ENCODE measurements at regions not wholly inside any gene's neighbourhood (a gene's known extent, or its start where the extent isn't known, plus 50 kb on each side); places are given as distances from the start of the nearest gene placed in this dataset.

DNA sequence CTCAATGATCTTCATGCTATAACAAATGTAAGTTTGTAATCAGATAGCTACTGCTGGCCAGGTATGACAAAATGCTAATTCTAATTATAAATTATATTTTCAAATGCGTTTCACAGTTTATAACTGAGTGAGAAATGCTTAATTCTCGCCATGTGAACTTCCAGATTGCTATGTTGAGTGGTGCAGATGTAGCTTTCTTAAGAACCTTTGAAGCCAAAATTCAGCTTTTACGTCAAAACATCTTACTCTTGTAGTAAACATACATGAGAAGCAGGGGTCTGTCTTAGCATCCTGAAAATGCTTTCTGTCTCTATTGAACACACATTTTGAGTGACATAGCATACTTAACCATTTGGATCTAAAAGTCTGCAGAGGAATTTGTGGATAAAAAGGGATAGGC lies 176.5 kb upstream of the PRICKLE1 start:
- Mint-ChIP-seq H3K4me3 (no peak overlapping the region), H3K36me3 (ENCODE audit: low read depth) (no peaks in the 10 kb centered on the region), H3K27me3 (ENCODE audit: insufficient read depth) (no peaks in the 10 kb centered on the region), H3K27ac (no peak overlapping the region), H3K9me3 (no peaks in the 10 kb centered on the region; the same call in 1 of the 2 replicates), H3K4me1 (ENCODE audit: low read depth) (peaks cover 15% of the 10 kb centered on the region)
- DNase-seq = no peak
- TF ChIP-seq, protein P1, sequence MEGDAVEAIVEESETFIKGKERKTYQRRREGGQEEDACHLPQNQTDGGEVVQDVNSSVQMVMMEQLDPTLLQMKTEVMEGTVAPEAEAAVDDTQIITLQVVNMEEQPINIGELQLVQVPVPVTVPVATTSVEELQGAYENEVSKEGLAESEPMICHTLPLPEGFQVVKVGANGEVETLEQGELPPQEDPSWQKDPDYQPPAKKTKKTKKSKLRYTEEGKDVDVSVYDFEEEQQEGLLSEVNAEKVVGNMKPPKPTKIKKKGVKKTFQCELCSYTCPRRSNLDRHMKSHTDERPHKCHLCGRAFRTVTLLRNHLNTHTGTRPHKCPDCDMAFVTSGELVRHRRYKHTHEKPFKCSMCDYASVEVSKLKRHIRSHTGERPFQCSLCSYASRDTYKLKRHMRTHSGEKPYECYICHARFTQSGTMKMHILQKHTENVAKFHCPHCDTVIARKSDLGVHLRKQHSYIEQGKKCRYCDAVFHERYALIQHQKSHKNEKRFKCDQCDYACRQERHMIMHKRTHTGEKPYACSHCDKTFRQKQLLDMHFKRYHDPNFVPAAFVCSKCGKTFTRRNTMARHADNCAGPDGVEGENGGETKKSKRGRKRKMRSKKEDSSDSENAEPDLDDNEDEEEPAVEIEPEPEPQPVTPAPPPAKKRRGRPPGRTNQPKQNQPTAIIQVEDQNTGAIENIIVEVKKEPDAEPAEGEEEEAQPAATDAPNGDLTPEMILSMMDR (IDR thresholded peaks at IDR 0.05) = no peak

DNA sequence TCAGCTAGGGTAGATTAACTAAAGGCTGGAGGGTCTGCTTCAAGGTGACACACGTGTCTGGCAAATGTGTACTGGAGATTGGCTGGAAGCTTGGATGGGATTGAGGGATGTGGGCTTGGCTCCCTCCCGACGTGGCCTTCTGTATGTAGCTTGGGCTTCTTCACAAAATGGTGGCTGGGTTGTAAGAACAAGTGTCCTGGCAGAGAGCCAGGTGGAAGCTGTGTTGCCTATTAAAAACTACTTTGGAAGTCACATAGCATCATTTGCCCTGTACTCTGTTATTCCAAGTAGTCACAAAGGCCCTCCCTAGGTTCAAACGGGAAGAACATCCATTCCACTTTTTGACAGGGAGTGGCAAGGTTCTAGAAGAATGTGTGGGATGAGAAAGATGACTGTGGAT lies 174.1 kb upstream of the PRICKLE1 start:
- Mint-ChIP-seq H3K27me3 (ENCODE audit: insufficient read depth) (no peaks in the 10 kb centered on the region), H3K4me1 (ENCODE audit: low read depth) (peaks cover 30% of the 10 kb centered on the region), H3K36me3 (ENCODE audit: low read depth) (no peaks in the 10 kb centered on the region), H3K4me3 (no peak overlapping the region), H3K9me3 (no peaks in the 10 kb centered on the region; the same call in 1 of the 2 replicates), H3K27ac (no peak overlapping the region)
- TF ChIP-seq, protein P1 (IDR thresholded peaks at IDR 0.05) = no peak
- DNase-seq = no peak

DNA sequence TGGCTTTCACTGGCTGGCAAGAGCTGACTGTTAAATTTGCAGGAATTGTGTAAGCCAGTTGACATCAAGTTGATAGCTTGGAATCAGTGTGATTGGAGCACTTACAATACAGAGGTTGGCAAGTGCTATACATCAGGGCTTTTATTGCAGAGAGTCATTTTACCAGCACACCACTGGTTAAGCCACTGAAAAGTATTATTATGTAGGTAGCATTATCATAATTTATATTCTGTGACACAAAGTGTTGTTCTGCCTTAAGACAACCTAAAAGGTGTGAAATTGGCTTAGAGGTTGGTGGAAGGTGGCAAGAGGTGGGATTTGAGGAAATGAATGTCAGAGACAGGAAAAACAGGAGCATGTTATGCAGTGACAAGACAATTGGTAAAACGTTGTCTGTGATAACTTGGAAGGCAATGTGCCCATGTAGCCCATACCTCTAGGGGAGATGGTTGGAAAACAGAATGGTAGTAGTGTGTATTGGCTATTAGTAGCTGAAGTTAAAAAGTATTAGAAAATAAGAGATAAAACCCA lies 172.9 kb upstream of the PRICKLE1 start:
- TF ChIP-seq, protein P1 (IDR thresholded peaks at IDR 0.05) = no peak
- no peaks in the 10 kb centered on the region for H3K27me3 Mint-ChIP-seq (ENCODE audit: insufficient read depth)
- H3K4me3 Mint-ChIP-seq = no peak overlapping the region
- H3K4me1 Mint-ChIP-seq (ENCODE audit: low read depth) = peaks cover 38% of the 10 kb centered on the region
- no peaks in the 10 kb centered on the region for H3K36me3 Mint-ChIP-seq (ENCODE audit: low read depth)
- no peak overlapping the region for H3K27ac Mint-ChIP-seq
- no peak for DNase-seq
- H3K9me3 Mint-ChIP-seq = no peaks in the 10 kb centered on the region; the same call in 1 of the 2 replicates

DNA sequence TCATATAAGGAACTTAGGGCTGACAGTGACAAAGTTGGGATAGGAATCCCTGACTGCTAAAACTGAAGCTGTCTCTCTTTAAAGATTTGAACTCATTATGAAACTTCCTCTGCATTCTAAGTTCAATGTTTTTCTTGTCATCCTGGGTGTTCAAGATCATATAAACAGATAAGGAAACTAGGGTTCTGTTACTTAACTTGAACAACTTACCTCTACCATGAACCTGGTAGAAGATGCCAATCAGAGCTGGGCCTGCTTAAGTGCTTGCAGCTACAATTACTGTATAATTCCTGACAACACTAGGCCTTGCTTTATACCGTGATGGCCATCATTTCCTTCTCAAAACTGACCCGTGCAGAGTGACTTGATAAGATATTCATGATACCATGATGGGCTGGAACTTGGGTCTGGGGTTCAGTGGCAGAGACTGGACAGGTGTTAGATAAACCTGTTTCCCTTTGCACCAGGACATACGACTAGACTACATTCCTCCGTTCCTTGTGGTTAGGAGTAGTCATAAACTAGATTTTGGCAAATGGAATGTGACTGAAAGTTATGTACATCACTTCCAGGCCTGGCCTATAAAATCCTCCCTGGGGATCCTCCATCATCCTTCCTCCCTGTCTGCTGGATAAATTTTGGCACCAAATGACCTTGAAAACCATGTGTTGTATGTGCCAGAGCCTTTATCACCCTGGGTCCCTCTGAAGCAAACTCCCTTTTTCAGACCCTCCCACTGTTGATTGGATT lies 172.2 kb upstream of the PRICKLE1 start:
- Mint-ChIP-seq H3K27me3 (ENCODE audit: insufficient read depth) (no peaks in the 10 kb centered on the region), H3K9me3 (no peaks in the 10 kb centered on the region; the same call in 1 of the 2 replicates), H3K36me3 (ENCODE audit: low read depth) (no peaks in the 10 kb centered on the region), H3K27ac (no peak overlapping the region), H3K4me1 (ENCODE audit: low read depth) (peaks cover 44% of the 10 kb centered on the region), H3K4me3 (no peak overlapping the region)
- DNase-seq = peak; percentile 4
- TF ChIP-seq, protein P1 (IDR thresholded peaks at IDR 0.05) = no peak

DNA sequence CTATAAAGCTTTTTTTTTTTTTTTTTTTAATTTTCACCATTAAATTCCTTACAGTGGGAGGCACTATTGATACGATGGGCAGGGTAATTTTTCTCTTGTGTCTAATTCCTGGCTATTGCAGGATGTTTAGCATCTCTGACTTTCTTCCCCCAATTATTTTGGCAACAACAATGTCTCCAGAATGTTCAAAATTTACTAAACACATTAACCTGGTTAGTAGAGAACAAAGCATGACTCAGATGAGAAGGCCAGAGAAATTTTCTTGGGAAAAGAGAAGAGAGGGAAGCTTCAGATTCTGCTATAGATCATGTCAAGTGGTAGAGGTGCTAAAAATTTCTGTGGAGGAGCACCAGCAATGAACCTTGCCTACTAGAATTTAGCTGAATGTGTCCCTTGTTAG lies 171.5 kb upstream of the PRICKLE1 start:
- no peaks in the 10 kb centered on the region for H3K27me3 Mint-ChIP-seq (ENCODE audit: insufficient read depth)
- no peak for DNase-seq
- no peaks in the 10 kb centered on the region; the same call in 1 of the 2 replicates for H3K9me3 Mint-ChIP-seq
- no peaks in the 10 kb centered on the region for H3K36me3 Mint-ChIP-seq (ENCODE audit: low read depth)
- H3K4me3 Mint-ChIP-seq = no peak overlapping the region
- peaks cover 51% of the 10 kb centered on the region for H3K4me1 Mint-ChIP-seq (ENCODE audit: low read depth)
- TF ChIP-seq, protein P1 (IDR thresholded peaks at IDR 0.05) = no peak
- no peak overlapping the region for H3K27ac Mint-ChIP-seq
